GM03348 (cell line): ENCODE measurements at regions not wholly inside any gene's neighbourhood (a gene's known extent, or its start where the extent isn't known, plus 50 kb on each side); places are given as distances from the start of the nearest gene placed in this dataset.

Source experiments
- DNase-seq: peaks from one replicate; pipeline ENCODE4 v3.0.0; 2012; ENCODE audit warnings: low spot score

DNA sequence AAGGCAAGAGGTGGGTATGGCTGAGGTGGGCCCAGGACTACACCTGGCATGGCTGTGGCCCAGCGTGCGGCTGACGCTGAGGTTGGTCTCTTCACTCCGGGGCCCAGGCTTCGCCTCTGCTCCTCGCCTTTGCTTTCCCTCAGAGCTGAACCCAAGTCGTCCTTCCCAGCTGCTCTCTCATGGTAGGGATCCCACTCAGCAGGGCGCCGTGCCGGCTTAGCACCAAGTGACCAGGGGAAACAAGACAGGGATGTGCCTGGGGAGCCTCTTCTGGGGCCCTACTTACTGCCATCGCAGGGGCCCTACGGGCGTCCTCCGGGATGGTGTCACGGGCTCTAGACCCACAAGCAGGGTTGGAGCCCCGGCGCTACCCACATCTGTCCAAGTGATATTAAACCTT, 138.1 kb upstream of the ALKAL2 start:
- DNase-seq = no peak

- no peak for DNase-seq
Observed at GRCh38 chr2:425243-425642, 137.4 kb upstream of the ALKAL2 start.

- no peak for DNase-seq
Observed at GRCh38 chr2:424306-425171, 136.6 kb upstream of the ALKAL2 start.

DNA sequence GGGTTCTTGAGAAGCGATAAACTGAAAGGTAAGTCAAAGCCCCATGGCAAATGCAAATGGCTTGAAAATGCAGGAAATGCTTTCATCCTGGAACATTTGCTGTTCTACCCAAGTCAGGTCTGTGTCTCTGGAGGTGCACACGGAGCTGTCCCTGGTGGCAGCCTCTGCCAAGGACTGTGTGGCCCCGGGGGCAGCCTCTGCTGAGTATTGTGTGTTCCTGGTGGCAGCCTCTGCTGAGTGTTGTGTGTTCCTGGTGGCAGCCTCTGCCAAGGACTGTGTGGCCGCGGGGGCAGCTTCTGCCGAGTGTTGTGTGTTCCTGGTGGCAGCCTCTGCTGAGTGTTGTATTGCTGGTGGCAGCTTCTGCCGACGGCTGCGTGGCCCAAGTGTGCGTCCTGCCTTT, 135.6 kb upstream of the ALKAL2 start:
- DNase-seq = no peak

GRCh38 chr2:422676-423435, 135.0 kb upstream of the ALKAL2 start:
- no peak for DNase-seq

DNA sequence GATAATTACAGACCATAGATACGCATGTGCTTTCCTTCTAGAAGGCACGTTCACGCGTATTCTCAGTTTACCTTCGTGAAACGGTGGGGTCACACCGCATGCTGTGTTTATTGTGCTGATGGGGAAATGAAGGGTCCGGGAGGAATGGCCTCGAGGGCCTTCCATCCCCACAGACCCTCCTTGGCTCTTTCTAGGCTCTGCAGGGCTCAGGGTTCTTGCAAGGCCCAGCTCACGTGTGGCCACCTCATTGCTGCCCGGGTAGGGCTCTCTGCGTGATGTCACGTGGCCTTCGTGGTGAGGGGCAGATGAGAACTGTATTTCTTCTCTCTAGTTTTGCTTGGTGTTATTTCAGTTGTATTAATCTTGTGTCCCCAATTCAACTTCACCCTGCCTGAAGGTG, 133.5 kb upstream of the ALKAL2 start:
- no peak for DNase-seq

DNA sequence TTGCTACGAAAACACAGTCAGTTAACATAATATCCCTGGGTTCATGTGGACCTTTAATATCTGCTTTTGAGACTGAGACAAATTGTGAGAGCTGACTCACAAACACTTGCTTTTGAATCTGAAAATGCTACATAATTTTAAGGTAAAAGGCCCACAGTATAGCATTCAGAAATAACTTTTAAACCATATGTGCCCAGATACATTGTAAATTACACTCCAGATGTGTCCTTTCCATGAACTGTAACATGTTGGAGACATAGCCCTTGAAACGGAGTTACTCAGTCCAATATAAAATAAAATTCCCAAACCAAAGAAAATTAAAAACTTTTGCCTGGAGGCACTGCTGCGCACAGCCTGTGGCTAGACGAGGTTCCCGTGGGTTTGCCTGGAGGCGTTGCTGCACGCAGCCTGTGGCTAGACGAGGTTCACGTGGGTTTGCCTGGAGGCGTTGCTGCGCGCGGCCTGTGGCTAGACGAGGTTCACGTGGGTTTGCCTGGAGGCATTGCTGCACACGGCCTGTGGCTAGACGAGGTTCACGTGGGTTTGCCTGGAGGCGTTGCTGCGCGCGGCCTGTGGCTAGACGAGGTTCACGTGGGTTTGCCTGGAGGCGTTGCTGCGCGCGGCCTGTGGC, 131.9 kb upstream of the ALKAL2 start:
- DNase-seq = no peak

- DNase-seq = no peak
Observed at GRCh38 chr2:417662-418061, 129.8 kb upstream of the ALKAL2 start.

DNA sequence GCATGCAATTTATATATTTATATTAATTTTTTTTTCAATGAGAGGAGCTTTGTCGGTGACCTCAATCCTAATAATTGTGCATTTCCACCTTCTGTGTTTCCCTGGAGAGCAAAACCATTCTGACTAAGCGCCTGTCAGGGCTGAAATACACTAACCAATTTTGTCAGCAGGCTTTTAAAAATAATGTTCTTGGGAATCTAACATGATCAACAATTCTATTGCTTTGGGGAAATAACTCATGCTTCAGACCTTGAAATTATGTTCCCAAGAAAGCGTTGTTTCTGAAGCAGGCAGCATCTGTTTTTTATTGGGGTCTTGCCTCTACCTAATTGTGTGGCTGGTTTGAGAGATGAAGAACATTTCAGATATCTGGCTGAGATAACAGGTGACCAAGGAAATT, 129.1 kb upstream of the ALKAL2 start:
- no peak for DNase-seq

DNA sequence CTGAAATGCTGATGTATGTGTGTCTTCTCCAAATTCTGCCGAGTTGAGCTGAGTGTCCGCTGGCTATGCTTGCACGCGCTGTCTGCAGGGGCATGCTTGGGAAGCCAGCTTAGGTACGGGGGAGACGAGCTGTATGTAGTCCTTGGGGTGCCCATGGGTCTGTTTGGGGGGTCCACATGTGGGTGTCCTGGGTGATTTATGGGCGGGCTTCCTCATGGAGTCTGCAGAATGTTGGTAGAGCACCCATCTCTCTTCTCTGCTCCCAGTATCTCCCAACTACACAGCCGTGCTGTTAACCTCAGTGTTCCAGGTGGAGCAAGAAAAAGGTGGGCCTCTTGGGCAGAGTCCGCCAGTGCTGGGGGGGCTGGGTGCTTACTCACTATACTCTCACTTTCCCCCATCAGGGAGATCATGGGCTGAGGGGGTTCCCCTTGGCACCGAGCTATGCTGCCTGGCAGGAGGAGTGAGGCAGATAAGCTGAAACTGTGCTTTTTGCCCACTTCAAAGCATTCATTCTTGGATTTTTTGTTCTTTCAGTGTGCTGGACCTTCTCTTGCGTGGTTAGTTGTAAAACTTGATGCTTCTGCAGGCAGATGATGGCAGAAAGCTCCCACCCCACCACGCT, 128.2 kb upstream of the ALKAL2 start:
- DNase-seq = no peak

GRCh38 chr2:409523-409922, 121.6 kb upstream of the ALKAL2 start:
- no peak for DNase-seq

- no peak for DNase-seq
Observed at GRCh38 chr2:407630-408029, 119.7 kb upstream of the ALKAL2 start.

DNA sequence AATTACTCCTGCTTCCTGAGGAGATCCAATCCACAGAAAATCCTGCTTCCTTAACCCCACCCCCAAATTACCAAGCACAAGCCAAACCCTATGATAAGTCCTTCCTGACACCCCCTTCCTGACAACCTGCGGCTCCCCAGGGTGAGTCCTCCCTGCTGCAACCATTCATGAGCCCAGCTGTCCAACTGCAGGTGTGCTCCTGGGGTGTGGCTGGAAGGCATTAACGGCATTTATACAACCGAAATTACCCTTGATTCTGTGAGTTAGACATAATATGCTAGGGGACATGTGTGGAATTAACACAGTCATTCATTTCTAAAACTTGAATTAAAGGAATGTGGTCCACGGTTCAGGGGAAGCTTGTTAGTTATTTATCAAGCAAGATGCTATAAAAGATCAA, 119.0 kb upstream of the ALKAL2 start:
- DNase-seq = no peak

- DNase-seq = no peak
Observed at GRCh38 chr2:406231-406630, 118.3 kb upstream of the ALKAL2 start.

GRCh38 chr2:404581-404980, 116.7 kb upstream of the ALKAL2 start:
- no peak for DNase-seq

- DNase-seq = no peak
Observed at GRCh38 chr2:403682-404081, 115.8 kb upstream of the ALKAL2 start.

- no peak for DNase-seq
Observed at GRCh38 chr2:402721-403120, 114.8 kb upstream of the ALKAL2 start.

- DNase-seq = no peak
Observed at GRCh38 chr2:402206-402605, 114.3 kb upstream of the ALKAL2 start.

DNA sequence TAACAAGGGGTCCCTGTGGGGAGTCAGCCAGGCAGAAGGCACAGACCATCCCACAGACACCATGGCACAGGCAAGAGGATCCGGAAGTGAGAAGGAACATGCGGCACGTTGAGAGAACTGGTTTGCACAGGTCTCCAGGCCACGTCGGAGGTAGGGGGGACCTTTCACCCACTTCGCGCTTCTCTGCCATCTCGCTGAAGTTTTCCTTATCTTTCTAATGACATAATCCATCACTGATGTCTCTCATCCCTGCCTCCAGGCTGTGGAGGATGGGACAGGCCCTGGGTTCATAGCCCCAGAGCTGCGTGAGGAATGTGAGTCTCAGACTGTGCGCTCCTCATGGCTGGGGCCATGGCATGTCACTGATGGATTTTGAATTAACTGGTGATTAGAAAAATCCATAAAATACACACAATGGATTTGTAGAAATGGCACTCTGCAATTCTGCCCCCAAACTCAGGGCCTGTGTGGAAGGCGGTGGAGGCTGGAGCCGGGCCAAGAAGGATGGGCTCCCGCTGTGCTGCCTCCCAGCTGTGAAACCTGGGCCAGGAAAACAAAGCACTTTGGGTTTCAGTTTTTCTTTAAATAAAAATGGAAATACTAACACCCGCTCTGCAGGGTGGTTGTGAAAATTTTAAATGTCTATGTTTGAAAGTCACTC, 113.3 kb upstream of the ALKAL2 start:
- no peak for DNase-seq

- DNase-seq = no peak
Observed at GRCh38 chr2:397926-398325, 110.0 kb upstream of the ALKAL2 start.

DNA sequence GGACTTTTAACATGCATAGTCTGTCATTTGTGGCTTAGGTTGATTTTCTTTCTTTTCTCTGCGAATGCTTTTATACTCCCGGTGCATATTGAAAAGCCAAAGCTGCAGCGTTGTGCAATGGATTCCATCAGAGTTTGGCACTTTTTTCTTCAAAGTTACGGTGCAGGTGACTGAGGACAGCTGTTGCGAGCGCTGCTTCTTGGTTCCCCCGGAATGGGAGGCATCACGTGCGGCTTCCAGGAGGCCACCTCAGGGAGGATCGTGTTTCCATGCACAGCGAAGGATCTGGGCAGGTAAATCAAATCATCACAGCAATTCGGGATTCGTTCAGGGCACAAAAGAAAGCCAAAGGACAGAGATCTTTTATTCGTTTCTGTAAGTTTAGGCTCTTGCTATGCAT, 109.6 kb upstream of the ALKAL2 start:
- no peak for DNase-seq

- DNase-seq = no peak
Observed at GRCh38 chr2:396903-397302, 109.0 kb upstream of the ALKAL2 start.
